ENCODE measurements at regions not wholly inside any gene's neighbourhood (a gene's known extent, or its start where the extent isn't known, plus 50 kb on each side); places are given as distances from the start of the nearest gene placed in this dataset.

- H3K36me3 Mint-ChIP-seq (ENCODE audit: low read depth) = no peaks in the 10 kb centered on the region
- H3K4me3 Mint-ChIP-seq (ENCODE audit: unreplicated experiment) = no peak overlapping the region
Observed at GRCh38 chr16:6103561-6103960, 1006.0 kb upstream of the EEF2KMT start.

GRCh38 chr16:6099102-6099501 is 1001.5 kb upstream of the EEF2KMT start:
- no peaks in the 10 kb centered on the region for H3K27me3 Mint-ChIP-seq (ENCODE audit: low read depth)
- no peaks in the 10 kb centered on the region for H3K4me1 Mint-ChIP-seq (ENCODE audit: low read depth)
- no peaks in the 10 kb centered on the region for H3K36me3 Mint-ChIP-seq (ENCODE audit: low read depth)
- no peak for DNase-seq (ENCODE audit: low spot score)
- peaks cover 54% of the 10 kb centered on the region for H3K9me3 Mint-ChIP-seq (ENCODE audit: low read depth)
- TF ChIP-seq CTCF (IDR thresholded peaks at IDR 0.05) = no peak
- no peak overlapping the region for H3K4me3 Mint-ChIP-seq (ENCODE audit: unreplicated experiment)
- H3K27ac Mint-ChIP-seq (ENCODE audit: unreplicated experiment) = no peak overlapping the region

More at GRCh38 chr16:6103561-6103960, 1006.0 kb upstream of the EEF2KMT start:
- DNase-seq (ENCODE audit: low spot score) = no peak
- no peak for TF ChIP-seq CTCF (IDR thresholded peaks at IDR 0.05)
- Mint-ChIP-seq H3K9me3 (ENCODE audit: low read depth) (peaks cover 44% of the 10 kb centered on the region), H3K27me3 (ENCODE audit: low read depth) (no peaks in the 10 kb centered on the region), H3K4me1 (ENCODE audit: low read depth) (no peaks in the 10 kb centered on the region), H3K27ac (ENCODE audit: unreplicated experiment) (no peak overlapping the region)

- no peaks in the 10 kb centered on the region for H3K4me1 Mint-ChIP-seq (ENCODE audit: low read depth)
- no peak overlapping the region for H3K4me3 Mint-ChIP-seq (ENCODE audit: unreplicated experiment)
- no peaks in the 10 kb centered on the region for H3K36me3 Mint-ChIP-seq (ENCODE audit: low read depth)
- no peak overlapping the region for H3K27ac Mint-ChIP-seq (ENCODE audit: unreplicated experiment)
- TF ChIP-seq CTCF (IDR thresholded peaks at IDR 0.05) = no peak
- DNase-seq (ENCODE audit: low spot score) = no peak
- H3K9me3 Mint-ChIP-seq (ENCODE audit: low read depth) = peaks cover 55% of the 10 kb centered on the region
- no peaks in the 10 kb centered on the region for H3K27me3 Mint-ChIP-seq (ENCODE audit: low read depth)
Observed at GRCh38 chr16:6096931-6097670, 999.5 kb upstream of the EEF2KMT start.

GRCh38 chr16:6095414-6095813 is 997.8 kb upstream of the EEF2KMT start:
- peaks cover 56% of the 10 kb centered on the region for H3K9me3 Mint-ChIP-seq (ENCODE audit: low read depth)
- H3K36me3 Mint-ChIP-seq (ENCODE audit: low read depth) = no peaks in the 10 kb centered on the region
- H3K4me3 Mint-ChIP-seq (ENCODE audit: unreplicated experiment) = no peak overlapping the region
- DNase-seq (ENCODE audit: low spot score) = no peak
- no peak for TF ChIP-seq CTCF (IDR thresholded peaks at IDR 0.05)
- no peak overlapping the region for H3K27ac Mint-ChIP-seq (ENCODE audit: unreplicated experiment)
- H3K4me1 Mint-ChIP-seq (ENCODE audit: low read depth) = no peaks in the 10 kb centered on the region
- no peaks in the 10 kb centered on the region for H3K27me3 Mint-ChIP-seq (ENCODE audit: low read depth)

- Mint-ChIP-seq H3K9me3 (ENCODE audit: low read depth) (peaks cover 54% of the 10 kb centered on the region), H3K36me3 (ENCODE audit: low read depth) (no peaks in the 10 kb centered on the region), H3K4me1 (ENCODE audit: low read depth) (no peaks in the 10 kb centered on the region), H3K27ac (ENCODE audit: unreplicated experiment) (no peak overlapping the region), H3K4me3 (ENCODE audit: unreplicated experiment) (no peak overlapping the region), H3K27me3 (ENCODE audit: low read depth) (no peaks in the 10 kb centered on the region)
- no peak for DNase-seq (ENCODE audit: low spot score)
- TF ChIP-seq CTCF (IDR thresholded peaks at IDR 0.05) = no peak
Observed at GRCh38 chr16:6091021-6091420, 993.4 kb upstream of the EEF2KMT start.

All from chondrocyte (in vitro differentiated cells).